HTR-8/SVneo (cell line): ENCODE measurements at regions not wholly inside any gene's neighbourhood (a gene's known extent, or its start where the extent isn't known, plus 50 kb on each side); places are given as distances from the start of the nearest gene placed in this dataset.

Source experiments
- DNase-seq: peaks from one replicate; pipeline ENCODE4 v3.0.0; 2011; ENCODE audit warnings: low spot score, mixed read lengths; ENCODE audit not compliant: insufficient read length
- FAIRE-seq: peaks from 2 replicates; lab custom pipeline; 2011; peaks lifted over from hg19 to GRCh38; lab: Jason Lieb, UNC

- DNase-seq (no peak), FAIRE-seq (no peak)
Observed at GRCh38 chr14:87465770-87466169, 527.2 kb downstream of the GALC start.

- FAIRE-seq (no peak), DNase-seq (no peak)
Observed at GRCh38 chr14:87461704-87462103, 531.3 kb downstream of the GALC start.

GRCh38 chr14:87457720-87458119 is 535.3 kb downstream of the GALC start:
- no peak for DNase-seq
- FAIRE-seq, result no peak

- FAIRE-seq (no peak), DNase-seq (no peak)
Observed at GRCh38 chr14:87450193-87450592, 542.8 kb downstream of the GALC start.

GRCh38 chr14:87449016-87449415 is 544.0 kb downstream of the GALC start:
- DNase-seq, result no peak
- no peak for FAIRE-seq

- FAIRE-seq (no peak), DNase-seq (no peak)
Observed at GRCh38 chr14:87443787-87444186, 549.2 kb downstream of the GALC start.

- no peak for FAIRE-seq
- no peak for DNase-seq
Observed at GRCh38 chr14:87443039-87443438, 549.9 kb downstream of the GALC start.

GRCh38 chr14:87437158-87437557 is 555.8 kb downstream of the GALC start:
- DNase-seq (no peak), FAIRE-seq (no peak)

- DNase-seq, result no peak
- no peak for FAIRE-seq
Observed at GRCh38 chr14:87434680-87435079, 558.3 kb downstream of the GALC start.

GRCh38 chr14:87434011-87434410 is 559.0 kb downstream of the GALC start:
- FAIRE-seq (no peak), DNase-seq (no peak)

- FAIRE-seq, result no peak
- DNase-seq, result no peak
Observed at GRCh38 chr14:87432698-87433097, 560.3 kb downstream of the GALC start.

GRCh38 chr14:87430810-87431209 is 562.2 kb downstream of the GALC start:
- DNase-seq (no peak), FAIRE-seq (no peak)

GRCh38 chr14:87430214-87430613 is 562.8 kb downstream of the GALC start:
- no peak for FAIRE-seq
- DNase-seq, result no peak

- FAIRE-seq (no peak), DNase-seq (no peak)
Observed at GRCh38 chr14:87419925-87420324, 573.1 kb downstream of the GALC start.

GRCh38 chr14:87411370-87411769 is 581.6 kb downstream of the GALC start:
- no peak for FAIRE-seq
- DNase-seq, result no peak

- DNase-seq, result no peak
- no peak for FAIRE-seq
Observed at GRCh38 chr14:87409393-87409792, 583.6 kb downstream of the GALC start.

- no peak for DNase-seq
- FAIRE-seq, result no peak
Observed at GRCh38 chr14:87407344-87407743, 585.6 kb downstream of the GALC start.

- DNase-seq (no peak), FAIRE-seq (no peak)
Observed at GRCh38 chr14:87405563-87405962, 587.4 kb downstream of the GALC start.

GRCh38 chr14:87397499-87397898 is 595.5 kb downstream of the GALC start:
- DNase-seq (no peak), FAIRE-seq (no peak)

GRCh38 chr14:87391066-87391465 is 601.9 kb downstream of the GALC start:
- no peak for FAIRE-seq

GRCh38 chr14:87388946-87389345 is 604.0 kb downstream of the GALC start:
- no peak for FAIRE-seq
- DNase-seq, result no peak

More at GRCh38 chr14:87391066-87391465, 601.9 kb downstream of the GALC start:
- no peak for DNase-seq

- FAIRE-seq, result no peak
- no peak for DNase-seq
Observed at GRCh38 chr14:87387806-87388205, 605.2 kb downstream of the GALC start.

GRCh38 chr14:87386524-87386923 is 606.5 kb downstream of the GALC start:
- FAIRE-seq (no peak), DNase-seq (no peak)
